Activated B cell treated with CpG ODN at 0.5 μM for 24 hours (primary cell): ENCODE measurements at regions not wholly inside any gene's neighbourhood (a gene's known extent, or its start where the extent isn't known, plus 50 kb on each side); places are given as distances from the start of the nearest gene placed in this dataset.

Source experiments
- ATAC-seq: fragments of 200-7000 bp; cut with Tn5 transposase; one replicate; pipeline ENCODE4 v1.10.0; 2021; ENCODE audit warnings: low read depth, mild to moderate bottlenecking, moderate library complexity
- CTCF ChIA-PET: fragments of 350-600 bp; sonication (Branson Sonifier 250); formaldehyde crosslinking; loops from one replicate; lab custom pipeline; 2021; ENCODE audit warnings: antibody characterized with exemption; lab: Charles Lee
- POLR2A ChIA-PET: fragments of 350-600 bp; sonication (Branson Sonifier 250); formaldehyde crosslinking; loops from one replicate; lab custom pipeline; 2021; ENCODE audit warnings: antibody characterized with exemption; lab: Charles Lee
- DNase-seq: peaks from one replicate; pipeline ENCODE4 v3.0.0; 2022
- H3K27ac Mint-ChIP-seq: one replicate; pipeline ENCODE4 v1.8.0; 2020; ENCODE audit warnings: mixed read lengths
- H3K27me3 Mint-ChIP-seq: one replicate; pipeline ENCODE4 v1.8.0; 2021; ENCODE audit warnings: mixed read lengths
- H3K36me3 Mint-ChIP-seq: one replicate; pipeline ENCODE4 v1.8.0; 2021; ENCODE audit warnings: low read depth, mixed read lengths
- H3K4me1 Mint-ChIP-seq: one replicate; pipeline ENCODE4 v1.8.0; 2021; ENCODE audit warnings: mixed read lengths
- H3K4me3 Mint-ChIP-seq: one replicate; pipeline ENCODE4 v1.8.0; 2020; ENCODE audit warnings: mild to moderate bottlenecking, mixed read lengths
- H3K9me3 Mint-ChIP-seq: one replicate; pipeline ENCODE4 v1.8.0; 2020; ENCODE audit warnings: mixed read lengths
- intact Hi-C: fragments of 100-400 bp; cut with micrococcal nuclease; formaldehyde crosslinking; loops from one replicate; pipeline ENCODE4 v1.15.1; 2024
- TF ChIP-seq, protein P1 (sequence below): fragments of 200-600 bp; IDR thresholded peaks from one replicate; pipeline ENCODE4 v1.8.0; 2022; ENCODE audit warnings: antibody characterized with exemption, mild to moderate bottlenecking

DNA sequence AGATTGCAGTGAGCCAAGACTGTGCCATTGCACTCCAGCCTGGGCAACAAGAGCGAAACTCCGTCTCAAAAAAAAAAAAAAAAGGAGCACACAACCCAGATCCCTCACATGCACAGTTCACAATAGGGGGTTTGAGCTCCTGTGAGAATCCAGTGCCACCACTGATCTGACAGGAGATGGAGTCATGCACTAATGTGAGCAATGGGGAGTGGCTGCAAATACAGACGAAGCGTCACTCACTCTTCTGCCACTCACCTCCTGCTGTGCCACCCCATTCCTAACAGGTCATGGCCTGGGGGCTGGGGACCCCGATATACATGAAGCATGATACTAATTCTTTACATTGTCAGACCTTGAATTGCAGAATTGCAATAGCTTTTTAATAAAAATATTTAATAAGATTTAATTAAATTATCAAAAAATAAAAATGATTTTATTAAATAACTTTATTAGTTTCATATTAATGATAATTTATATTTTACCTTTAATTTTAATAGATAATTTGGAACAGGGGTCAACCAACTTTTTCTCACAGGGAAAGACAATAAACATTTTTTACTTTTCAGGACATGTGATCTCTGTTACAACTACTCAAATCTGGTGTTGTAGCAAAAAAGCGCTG, 171.4 kb downstream of the COPRS start:
- ATAC-seq, result no peak
- Mint-ChIP-seq H3K27ac (no peak overlapping the region), H3K4me1 (no peaks in the 10 kb centered on the region), H3K9me3 (no peaks in the 10 kb centered on the region), H3K4me3 (no peak overlapping the region), H3K36me3 (no peaks in the 10 kb centered on the region), H3K27me3 (peaks cover 11% of the 10 kb centered on the region)
- POLR2A ChIA-PET, result interaction anchor here (0.7 kb wide), 1 partner anchor 850 kb away, joined by 5 read pairs; no protein-coding TSS in a partner anchor
- TF ChIP-seq, protein P1, sequence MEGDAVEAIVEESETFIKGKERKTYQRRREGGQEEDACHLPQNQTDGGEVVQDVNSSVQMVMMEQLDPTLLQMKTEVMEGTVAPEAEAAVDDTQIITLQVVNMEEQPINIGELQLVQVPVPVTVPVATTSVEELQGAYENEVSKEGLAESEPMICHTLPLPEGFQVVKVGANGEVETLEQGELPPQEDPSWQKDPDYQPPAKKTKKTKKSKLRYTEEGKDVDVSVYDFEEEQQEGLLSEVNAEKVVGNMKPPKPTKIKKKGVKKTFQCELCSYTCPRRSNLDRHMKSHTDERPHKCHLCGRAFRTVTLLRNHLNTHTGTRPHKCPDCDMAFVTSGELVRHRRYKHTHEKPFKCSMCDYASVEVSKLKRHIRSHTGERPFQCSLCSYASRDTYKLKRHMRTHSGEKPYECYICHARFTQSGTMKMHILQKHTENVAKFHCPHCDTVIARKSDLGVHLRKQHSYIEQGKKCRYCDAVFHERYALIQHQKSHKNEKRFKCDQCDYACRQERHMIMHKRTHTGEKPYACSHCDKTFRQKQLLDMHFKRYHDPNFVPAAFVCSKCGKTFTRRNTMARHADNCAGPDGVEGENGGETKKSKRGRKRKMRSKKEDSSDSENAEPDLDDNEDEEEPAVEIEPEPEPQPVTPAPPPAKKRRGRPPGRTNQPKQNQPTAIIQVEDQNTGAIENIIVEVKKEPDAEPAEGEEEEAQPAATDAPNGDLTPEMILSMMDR, result no peak
- CTCF ChIA-PET, result no interaction called here
- intact Hi-C loops, result loop anchor here (10.0 kb wide), 1 partner anchor 123 kb away; no protein-coding TSS in a partner anchor
- no peak for DNase-seq

DNA sequence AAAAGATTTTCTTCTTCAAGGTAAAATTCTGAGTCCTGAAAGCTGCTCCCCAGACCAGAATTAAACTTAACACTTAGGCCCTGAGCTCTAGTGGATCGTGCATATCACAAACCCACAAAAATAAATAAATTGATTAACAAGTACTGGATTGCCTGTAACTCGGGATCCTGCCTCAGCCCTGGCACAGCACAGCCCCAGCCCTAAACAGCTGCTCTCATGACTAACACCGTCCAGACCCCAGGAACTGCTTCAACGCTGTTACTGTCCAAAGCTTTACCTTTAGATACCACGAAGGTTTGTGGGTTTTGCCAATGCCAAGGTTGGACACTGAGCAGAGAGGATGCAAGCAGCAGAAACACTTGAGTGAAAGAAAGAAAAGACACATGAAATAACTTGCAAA, 172.5 kb downstream of the COPRS start:
- intact Hi-C loops, result loop anchor here (10.0 kb wide), 1 partner anchor 122 kb away; no protein-coding TSS in a partner anchor
- H3K4me3 Mint-ChIP-seq, result no peak overlapping the region

DNA sequence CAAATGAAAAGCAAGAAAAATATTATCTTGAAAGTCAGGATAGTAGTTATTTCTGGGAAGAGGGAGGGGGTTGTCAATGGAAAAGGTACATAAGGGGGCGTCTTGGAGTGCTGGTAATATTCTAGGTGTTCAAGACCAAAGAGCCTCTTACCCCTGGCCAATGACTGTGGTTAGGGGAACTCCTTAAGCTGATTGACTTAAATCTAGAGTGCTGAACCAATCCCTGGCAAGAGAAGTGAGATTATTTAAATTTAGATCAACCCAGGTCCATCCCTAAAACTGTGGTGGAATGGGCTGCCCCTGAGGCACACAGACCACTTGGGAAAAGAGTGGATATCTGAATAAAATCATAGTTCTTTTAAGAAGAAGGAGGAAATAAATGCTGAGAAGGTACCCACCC, 174.1 kb downstream of the COPRS start:
- H3K27ac Mint-ChIP-seq, result no peak overlapping the region
- no peaks in the 10 kb centered on the region for H3K9me3 Mint-ChIP-seq
- H3K4me3 Mint-ChIP-seq, result no peak overlapping the region
- H3K36me3 Mint-ChIP-seq, result no peaks in the 10 kb centered on the region
- intact Hi-C loops, result loop anchor here (10.0 kb wide), 1 partner anchor 120 kb away; no protein-coding TSS in a partner anchor
- CTCF ChIA-PET, result no interaction called here
- peaks cover 23% of the 10 kb centered on the region for H3K27me3 Mint-ChIP-seq
- DNase-seq (no peak), ATAC-seq (no peak)
- H3K4me1 Mint-ChIP-seq, result no peaks in the 10 kb centered on the region
- POLR2A ChIA-PET, result no interaction called here
- TF ChIP-seq, protein P1, result no peak

More for the DNA sequence above, 172.5 kb downstream of the COPRS start:
- POLR2A ChIA-PET, result no interaction called here
- ATAC-seq (no peak), DNase-seq (no peak)
- no peaks in the 10 kb centered on the region for H3K9me3 Mint-ChIP-seq
- H3K36me3 Mint-ChIP-seq, result no peaks in the 10 kb centered on the region
- no peaks in the 10 kb centered on the region for H3K4me1 Mint-ChIP-seq
- H3K27ac Mint-ChIP-seq, result no peak overlapping the region
- CTCF ChIA-PET, result no interaction called here
- TF ChIP-seq, protein P1, result no peak
- peaks cover 16% of the 10 kb centered on the region for H3K27me3 Mint-ChIP-seq

DNA sequence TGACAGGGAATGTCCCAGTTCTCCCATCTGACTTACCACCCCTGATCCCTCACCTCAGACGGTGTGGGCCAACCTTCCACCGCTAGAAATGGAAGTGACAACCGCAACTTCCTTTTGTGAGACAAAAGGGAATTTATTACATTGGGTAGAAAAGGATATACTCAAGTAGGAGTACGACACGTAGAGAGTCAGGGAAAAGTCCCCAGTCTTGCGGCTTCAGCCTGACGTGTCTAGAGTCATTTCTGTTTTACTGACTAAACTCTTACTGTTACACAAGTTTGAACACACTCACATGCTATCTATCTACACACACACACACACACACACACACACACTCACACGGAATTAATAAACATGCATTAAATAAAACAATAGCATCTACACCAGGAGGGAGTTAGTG, 178.9 kb downstream of the COPRS start:
- Mint-ChIP-seq H3K27me3 (peaks cover 32% of the 10 kb centered on the region), H3K27ac (no peak overlapping the region), H3K9me3 (no peaks in the 10 kb centered on the region), H3K4me3 (no peak overlapping the region), H3K36me3 (no peaks in the 10 kb centered on the region), H3K4me1 (no peaks in the 10 kb centered on the region)
- intact Hi-C loops, result loop anchor here (10.0 kb wide), 1 partner anchor 115 kb away; no protein-coding TSS in a partner anchor
- no peak for DNase-seq
- TF ChIP-seq, protein P1, result no peak
- POLR2A ChIA-PET, result interaction anchor here (0.7 kb wide), 1 partner anchor 243 kb away, joined by 3 read pairs; no protein-coding TSS in a partner anchor
- CTCF ChIA-PET, result no interaction called here
- ATAC-seq, result no peak

DNA sequence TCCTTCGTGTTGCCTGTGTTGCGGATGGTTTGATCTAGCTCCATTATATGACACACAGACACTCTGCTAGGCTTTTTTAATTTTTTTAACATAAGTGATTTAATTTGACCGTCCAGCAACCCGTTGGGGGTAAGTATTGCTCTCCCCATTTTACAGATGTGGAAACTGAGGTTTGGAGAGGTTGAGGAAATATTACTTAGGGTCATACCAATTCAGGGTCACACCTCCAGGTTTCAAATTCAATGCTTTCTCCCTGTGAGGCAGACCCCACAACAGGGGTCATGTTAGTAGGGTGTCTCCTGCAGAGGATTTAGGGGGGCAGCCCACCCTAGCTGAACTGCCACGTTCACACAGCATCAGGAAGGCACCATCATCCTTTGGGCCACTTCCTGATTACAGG, 179.4 kb downstream of the COPRS start:
- CTCF ChIA-PET, result no interaction called here
- no peak overlapping the region for H3K27ac Mint-ChIP-seq
- intact Hi-C loops, result loop anchor here (10.0 kb wide), 1 partner anchor 115 kb away; no protein-coding TSS in a partner anchor

More for the DNA sequence above, 179.4 kb downstream of the COPRS start:
- H3K4me3 Mint-ChIP-seq, result no peak overlapping the region
- H3K36me3 Mint-ChIP-seq, result no peaks in the 10 kb centered on the region
- no peak for ATAC-seq
- POLR2A ChIA-PET, result no interaction called here
- no peaks in the 10 kb centered on the region for H3K9me3 Mint-ChIP-seq
- TF ChIP-seq, protein P1, result no peak
- peaks cover 29% of the 10 kb centered on the region for H3K27me3 Mint-ChIP-seq
- no peaks in the 10 kb centered on the region for H3K4me1 Mint-ChIP-seq
- no peak for DNase-seq
